Aorta (tissue), 5 donors: ENCODE measurements at regions not wholly inside any gene's neighbourhood (a gene's known extent, or its start where the extent isn't known, plus 50 kb on each side); places are given as distances from the start of the nearest gene placed in this dataset.

Source experiments
- ATAC-seq: fragments of 200-7000 bp; cut with Tn5 transposase; one replicate; pipeline ENCODE4 v1.9.1; 2022; ENCODE audit warnings: moderate library complexity; ENCODE audit not compliant: low FRiP score
- DNase-seq, 2 donors: peaks; one replicate each; pipeline ENCODE4 v3.0.0-alpha.2; 2020
- H3K27ac ChIP-seq, 2 donors: one replicate each; pipeline ENCODE4 v1.5.1; 2013; ENCODE audit warnings: low read length in 2 of 2, mild to moderate bottlenecking in 2 of 2, moderate library complexity in 2 of 2, control low read depth in 1 of 2, inconsistent platforms in 1 of 2, low read depth in 1 of 2
- H3K27me3 ChIP-seq, 2 donors: one replicate each; pipeline ENCODE4 v1.6.1; 2013; ENCODE audit warnings: control low read depth in 1 of 2, low read length in 1 of 2, mild to moderate bottlenecking in 1 of 2, moderate library complexity in 1 of 2; ENCODE audit not compliant: insufficient read depth in 2 of 2, control insufficient read depth in 1 of 2
- H3K36me3 ChIP-seq, 2 donors: one replicate each; pipeline ENCODE4 v1.6.1; 2013; ENCODE audit warnings: control low read depth in 1 of 2, low read length in 1 of 2, mild to moderate bottlenecking in 1 of 2; ENCODE audit not compliant: insufficient read depth in 2 of 2, control insufficient read depth in 1 of 2
- H3K4me1 ChIP-seq, 2 donors: one replicate each; pipeline ENCODE4 v1.6.1; 2013; ENCODE audit warnings: low read length in 2 of 2, control low read depth in 1 of 2, mild to moderate bottlenecking in 1 of 2, moderate library complexity in 1 of 2; ENCODE audit not compliant: insufficient read depth in 2 of 2, control insufficient read depth in 1 of 2
- H3K4me3 ChIP-seq, 2 donors: one replicate each; pipeline ENCODE4 v1.5.1; 2013; ENCODE audit warnings: low read length in 2 of 2, control low read depth in 1 of 2, mild to moderate bottlenecking in 1 of 2
- H3K9me3 ChIP-seq: one replicate; pipeline ENCODE4 v1.6.1; 2013; ENCODE audit warnings: mild to moderate bottlenecking, low read length; ENCODE audit not compliant: control insufficient read depth
- WGBS, 2 donors: extraction: QIAGEN DNeasy Blood & Tissue Kit; methylation state at CpG; one replicate each; pipeline ENCODE4 v1.1.7; 2013; 5-methylcytosine and 5-hydroxymethylcytosine counted together
- intact Hi-C, 2 donors: fragments of 100-400 bp; cut with DNase I; formaldehyde crosslinking; loops; one replicate each; pipeline versions ENCODE4 v1.14.2 to v1.15.0; 2022
- donor health status: healthy with polysubstance abuse.
- donor health status: Bipolar disorder and iron deficiency.
- donor health status: DM: no; HTN: no; CAD: no.
- donor health status: DM: no; HTN: no; CAD: no.
- donor health status: DM: yes; HTN: yes; CAD: no.

- WGBS, 2 donors, result 75 to 80% methylated on average over 7 of the region's 7 CpGs
Measured at GRCh38 chr15:77775373-77775772, 142.7 kb upstream of the LINGO1 start.

GRCh38 chr15:77774350-77774749 lies 141.6 kb upstream of the LINGO1 start:
- no peak for ATAC-seq
- 90% methylated on average over 8 of the region's 8 CpGs for WGBS, 2 donors
- intact Hi-C loops, result no loop called here
- no peak for DNase-seq
- Histone ChIP-seq H3K4me3 (no peak overlapping the region), H3K27me3 (no peaks in the 10 kb centered on the region), H3K9me3 (no peaks in the 10 kb centered on the region), H3K4me1 (no peaks in the 10 kb centered on the region), H3K36me3 (no peaks in the 10 kb centered on the region), H3K27ac (no peak overlapping the region)

More at GRCh38 chr15:77775373-77775772, 142.7 kb upstream of the LINGO1 start:
- no peak overlapping the region for H3K4me3 ChIP-seq
- no peaks in the 10 kb centered on the region for H3K27me3 ChIP-seq
- no peaks in the 10 kb centered on the region for H3K36me3 ChIP-seq
- DNase-seq (no peak), ATAC-seq (no peak)
- H3K27ac ChIP-seq, result no peak overlapping the region
- peaks cover 3% of the 10 kb centered on the region for H3K9me3 ChIP-seq
- intact Hi-C loops, result no loop called here
- H3K4me1 ChIP-seq, result no peaks in the 10 kb centered on the region

- Histone ChIP-seq H3K9me3 (no peaks in the 10 kb centered on the region), H3K4me3 (no peak overlapping the region), H3K36me3 (no peaks in the 10 kb centered on the region), H3K27ac (no peak overlapping the region), H3K4me1 (no peaks in the 10 kb centered on the region), H3K27me3 (no peaks in the 10 kb centered on the region)
- intact Hi-C loops, result no loop called here
- no peak for ATAC-seq
- no peak for DNase-seq
- WGBS, 2 donors, result 91 to 92% methylated on average over 5 of the region's 5 CpGs
Measured at GRCh38 chr15:77773903-77774302, 141.2 kb upstream of the LINGO1 start.

GRCh38 chr15:77772641-77773402 lies 140.1 kb upstream of the LINGO1 start:
- H3K36me3 ChIP-seq, result no peaks in the 10 kb centered on the region
- H3K9me3 ChIP-seq, result no peaks in the 10 kb centered on the region
- H3K27me3 ChIP-seq, result no peaks in the 10 kb centered on the region
- ATAC-seq (no peak), DNase-seq (no peak)
- WGBS, 2 donors, result 75 to 76% methylated on average over 11 of the region's 11 CpGs
- H3K27ac ChIP-seq, result no peak overlapping the region
- H3K4me3 ChIP-seq, result no peak overlapping the region
- intact Hi-C loops, result no loop called here
- no peaks in the 10 kb centered on the region for H3K4me1 ChIP-seq

GRCh38 chr15:77771616-77772015 lies 138.9 kb upstream of the LINGO1 start:
- Histone ChIP-seq H3K9me3 (no peaks in the 10 kb centered on the region), H3K27ac (no peak overlapping the region), H3K4me1 (no peaks in the 10 kb centered on the region), H3K27me3 (no peaks in the 10 kb centered on the region), H3K36me3 (no peaks in the 10 kb centered on the region), H3K4me3 (no peak overlapping the region)
- DNase-seq (no peak), ATAC-seq (no peak)
- 79 to 83% methylated on average over 7 of the region's 7 CpGs for WGBS, 2 donors
- intact Hi-C loops, result no loop called here

GRCh38 chr15:77769700-77770099 lies 137.0 kb upstream of the LINGO1 start:
- WGBS, 2 donors, result 74 to 79% methylated on average over 7 of the region's 7 CpGs
- H3K4me1 ChIP-seq, result no peaks in the 10 kb centered on the region
- no peak for DNase-seq
- no peak overlapping the region for H3K27ac ChIP-seq
- H3K4me3 ChIP-seq, result no peak overlapping the region
- intact Hi-C loops, result no loop called here
- no peaks in the 10 kb centered on the region for H3K9me3 ChIP-seq
- ATAC-seq, result no peak
- no peaks in the 10 kb centered on the region for H3K36me3 ChIP-seq
- no peaks in the 10 kb centered on the region for H3K27me3 ChIP-seq

GRCh38 chr15:77768521-77769078 lies 135.9 kb upstream of the LINGO1 start:
- no peaks in the 10 kb centered on the region for H3K27me3 ChIP-seq
- H3K9me3 ChIP-seq, result no peaks in the 10 kb centered on the region
- no peaks in the 10 kb centered on the region for H3K36me3 ChIP-seq
- H3K4me1 ChIP-seq, result no peaks in the 10 kb centered on the region
- DNase-seq (peak in 1 of 2 donors; percentile 22), ATAC-seq (no peak)
- no peak overlapping the region for H3K4me3 ChIP-seq
- intact Hi-C loops, result no loop called here
- H3K27ac ChIP-seq, result no peak overlapping the region
- WGBS, 2 donors, result 41 to 44% methylated on average over 7 of the region's 7 CpGs

GRCh38 chr15:77768107-77768506 lies 135.4 kb upstream of the LINGO1 start:
- WGBS, 2 donors, result 33 to 41% methylated on average over 5 of the region's 5 CpGs
- ATAC-seq (no peak), DNase-seq (no peak)
- intact Hi-C loops, result no loop called here
- Histone ChIP-seq H3K9me3 (no peaks in the 10 kb centered on the region), H3K27me3 (no peaks in the 10 kb centered on the region), H3K36me3 (no peaks in the 10 kb centered on the region), H3K27ac (no peak overlapping the region), H3K4me1 (no peaks in the 10 kb centered on the region), H3K4me3 (no peak overlapping the region)

- WGBS, 2 donors, result 80 to 86% methylated on average over 4 of the region's 4 CpGs
- H3K9me3 ChIP-seq, result no peaks in the 10 kb centered on the region
Measured at GRCh38 chr15:77764095-77764494, 131.4 kb upstream of the LINGO1 start.

More at GRCh38 chr15:77764095-77764494, 131.4 kb upstream of the LINGO1 start:
- intact Hi-C loops, result no loop called here
- ATAC-seq (no peak), DNase-seq (no peak)
- H3K27me3 ChIP-seq, result no peaks in the 10 kb centered on the region
- H3K4me3 ChIP-seq, result no peak overlapping the region
- H3K4me1 ChIP-seq, result no peaks in the 10 kb centered on the region
- no peak overlapping the region for H3K27ac ChIP-seq
- H3K36me3 ChIP-seq, result no peaks in the 10 kb centered on the region
